Stimulated activated memory B cell treated with anti-CD40 and anti-IgM and Interleukin-4, amounts not matched to agents 10 μg/mL and 1 μg/mL and 100 μg/mL, for 72 hours (primary cell): ENCODE measurements at regions not wholly inside any gene's neighbourhood (a gene's known extent, or its start where the extent isn't known, plus 50 kb on each side); places are given as distances from the start of the nearest gene placed in this dataset.

Experiments
- ATAC-seq: fragments of 150-1000 bp; cut with Tn5 transposase; 2 replicates; pipeline ENCODE4 v1.10.0; 2021
- H3K27ac Mint-ChIP-seq: one replicate; pipeline ENCODE4 v1.8.0; 2022; ENCODE audit warnings: mild to moderate bottlenecking, mixed read lengths
- H3K27me3 Mint-ChIP-seq: one replicate; pipeline ENCODE4 v1.8.0; 2022; ENCODE audit warnings: mixed read lengths
- H3K36me3 Mint-ChIP-seq: one replicate; pipeline ENCODE4 v1.8.0; 2022; ENCODE audit warnings: mixed read lengths
- H3K4me1 Mint-ChIP-seq: one replicate; pipeline ENCODE4 v1.8.0; 2022; ENCODE audit warnings: mixed read lengths
- H3K4me3 Mint-ChIP-seq: one replicate; pipeline ENCODE4 v1.8.0; 2022; ENCODE audit warnings: mild to moderate bottlenecking, moderate library complexity, mixed read lengths
- H3K9me3 Mint-ChIP-seq: one replicate; pipeline ENCODE4 v1.8.0; 2022; ENCODE audit warnings: mixed read lengths

DNA sequence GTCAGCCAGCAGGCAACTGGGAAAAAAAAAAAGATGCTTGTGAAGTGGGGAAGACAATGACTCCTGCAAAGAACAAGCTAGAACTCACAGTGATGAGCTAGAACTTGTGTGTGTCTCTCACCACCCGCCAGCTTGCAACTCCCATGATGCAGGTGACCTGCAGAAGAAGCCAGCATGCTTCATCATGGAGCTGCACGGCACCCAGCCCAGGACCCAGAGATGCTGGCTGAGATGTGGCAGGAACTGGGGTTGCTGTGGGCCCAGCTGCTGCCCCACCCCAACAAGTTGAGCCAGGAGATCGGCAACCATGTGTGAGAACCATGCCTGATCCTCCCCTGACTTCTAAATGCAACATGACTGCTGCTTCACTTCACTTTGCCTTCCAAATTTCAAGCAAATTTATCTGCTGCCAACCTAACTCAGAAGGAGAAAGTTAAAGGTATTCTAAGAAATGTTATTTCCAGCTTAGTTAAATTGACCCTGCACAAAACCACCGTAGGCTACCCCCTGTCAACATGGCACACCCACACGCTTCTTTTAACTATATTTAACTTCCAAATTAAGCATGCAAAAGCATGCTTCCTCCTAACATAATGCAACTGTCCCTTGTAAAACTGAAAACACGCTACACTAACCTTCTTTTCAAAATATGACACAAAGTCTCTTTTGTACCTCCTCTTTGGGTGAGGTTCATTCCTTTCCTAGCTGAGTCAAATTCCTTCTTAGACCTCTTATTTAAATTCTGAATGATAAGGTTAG lies 166.0 kb upstream of the IGSF21 start:
- Mint-ChIP-seq H3K4me1 (no peaks in the 10 kb centered on the region), H3K9me3 (peaks cover 4% of the 10 kb centered on the region), H3K27me3 (peaks cover 16% of the 10 kb centered on the region), H3K36me3 (no peaks in the 10 kb centered on the region), H3K4me3 (no peak overlapping the region), H3K27ac (no peak overlapping the region)
- no peak for ATAC-seq

DNA sequence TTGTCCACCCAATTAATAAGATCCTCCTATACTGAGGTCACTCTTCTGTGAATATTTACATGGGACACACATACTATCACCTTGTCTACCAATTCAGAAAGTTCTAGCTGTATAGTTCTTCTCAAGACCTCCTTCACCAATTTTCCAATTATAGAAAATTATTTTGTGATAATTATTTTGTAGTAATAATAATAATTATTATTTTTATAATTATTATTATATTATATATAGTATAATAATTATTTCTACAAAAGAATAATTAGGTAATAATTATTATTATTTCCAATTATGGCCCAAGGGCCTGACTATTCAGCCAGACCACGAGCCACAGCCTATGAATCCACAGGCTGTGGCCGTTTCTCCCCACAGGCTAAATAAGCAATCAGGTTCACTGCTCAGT lies 164.1 kb upstream of the IGSF21 start:
- Mint-ChIP-seq H3K27me3 (peaks cover 27% of the 10 kb centered on the region), H3K4me3 (no peak overlapping the region), H3K36me3 (no peaks in the 10 kb centered on the region), H3K4me1 (no peaks in the 10 kb centered on the region), H3K9me3 (peaks cover 4% of the 10 kb centered on the region), H3K27ac (no peak overlapping the region)
- no peak for ATAC-seq

DNA sequence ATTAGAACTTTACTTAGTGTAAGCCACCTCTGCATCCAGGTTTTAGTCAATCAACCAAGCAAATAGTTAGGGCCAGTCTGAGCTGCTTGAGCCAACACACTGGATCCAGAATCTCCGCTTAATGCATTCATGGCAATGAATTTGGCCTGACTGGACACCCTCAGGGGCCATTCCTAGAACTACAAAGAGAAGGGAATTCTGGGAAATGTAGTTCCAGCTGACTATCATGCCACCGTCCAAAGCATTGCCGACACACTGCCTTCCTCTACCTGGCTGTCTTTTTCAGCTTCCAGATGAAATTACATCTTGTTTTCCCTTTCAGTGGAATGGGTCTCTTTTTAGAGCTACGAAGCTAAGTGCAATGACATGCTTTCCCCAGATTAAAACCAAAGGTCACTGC lies 163.0 kb upstream of the IGSF21 start:
- Mint-ChIP-seq H3K27me3 (peaks cover 35% of the 10 kb centered on the region), H3K4me1 (no peaks in the 10 kb centered on the region), H3K9me3 (peaks cover 4% of the 10 kb centered on the region), H3K4me3 (no peak overlapping the region), H3K27ac (no peak overlapping the region), H3K36me3 (no peaks in the 10 kb centered on the region)
- no peak for ATAC-seq

DNA sequence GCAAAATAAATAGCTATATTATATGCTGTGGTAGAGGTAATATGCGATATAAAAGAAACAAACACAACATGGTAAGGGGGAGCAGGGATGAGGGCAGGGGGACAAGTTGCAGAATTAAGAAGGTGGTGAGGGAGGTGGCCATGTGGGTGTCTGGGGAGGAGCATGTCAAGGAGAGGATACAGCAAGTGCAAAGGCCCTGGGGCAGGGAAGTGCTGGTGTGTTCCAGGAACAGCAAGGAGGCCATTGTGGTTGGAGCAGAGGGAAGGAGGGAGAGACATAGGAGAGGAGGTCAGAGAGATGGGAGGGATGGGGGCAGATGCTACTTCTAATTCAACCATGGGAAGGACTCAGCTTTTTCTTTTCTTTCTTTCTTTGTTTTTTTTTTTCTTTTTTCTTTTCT lies 161.2 kb upstream of the IGSF21 start:
- Mint-ChIP-seq H3K27me3 (peaks cover 49% of the 10 kb centered on the region), H3K4me3 (no peak overlapping the region), H3K36me3 (no peaks in the 10 kb centered on the region), H3K27ac (no peak overlapping the region), H3K9me3 (peaks cover 4% of the 10 kb centered on the region), H3K4me1 (no peaks in the 10 kb centered on the region)
- ATAC-seq, result no peak

DNA sequence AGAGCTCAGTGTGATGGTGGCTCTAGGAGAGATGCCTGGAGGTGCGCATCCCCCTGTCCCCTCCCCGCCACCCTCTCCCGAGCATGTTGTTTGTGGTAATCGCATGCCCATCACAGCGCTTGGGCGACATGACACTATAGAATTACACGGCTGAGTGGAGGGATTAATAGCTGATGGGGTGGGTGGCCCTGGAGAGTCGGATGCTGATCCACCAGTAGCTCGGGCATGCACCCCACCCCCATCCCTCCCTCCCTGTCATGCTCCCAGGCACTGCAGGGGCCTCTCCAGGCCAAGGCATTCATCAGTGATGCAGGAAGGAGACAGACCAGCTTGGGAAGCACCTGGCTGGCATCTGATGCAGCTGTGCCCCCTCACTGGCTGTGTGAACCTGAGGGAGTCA lies 159.0 kb upstream of the IGSF21 start:
- ATAC-seq, result no peak
- H3K9me3 Mint-ChIP-seq, result peaks cover 4% of the 10 kb centered on the region
- H3K27ac Mint-ChIP-seq, result no peak overlapping the region
- H3K4me1 Mint-ChIP-seq, result no peaks in the 10 kb centered on the region
- H3K27me3 Mint-ChIP-seq, result peaks cover 70% of the 10 kb centered on the region
- no peaks in the 10 kb centered on the region for H3K36me3 Mint-ChIP-seq
- H3K4me3 Mint-ChIP-seq, result no peak overlapping the region

DNA sequence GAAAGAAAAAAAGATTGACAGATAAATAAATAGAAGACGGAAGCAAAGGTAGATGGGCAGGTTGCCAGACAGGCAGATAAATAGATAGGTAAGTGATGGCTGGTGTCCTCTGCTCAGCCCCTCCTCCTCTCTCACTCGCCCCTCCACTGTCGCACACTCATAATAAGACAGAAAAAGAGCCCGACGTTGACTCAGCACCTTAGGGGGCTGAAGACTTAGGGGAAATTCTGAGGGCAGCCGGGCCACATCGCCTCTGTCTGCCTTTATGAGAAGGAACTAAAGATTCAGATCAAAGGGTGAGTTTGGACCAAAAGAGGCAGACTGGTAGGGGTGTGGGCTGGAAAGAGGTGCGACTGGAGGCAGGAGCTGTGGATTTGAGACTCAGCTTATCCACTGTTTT lies 158.1 kb upstream of the IGSF21 start:
- Mint-ChIP-seq H3K4me1 (no peaks in the 10 kb centered on the region), H3K4me3 (no peak overlapping the region), H3K27ac (no peak overlapping the region), H3K36me3 (no peaks in the 10 kb centered on the region), H3K9me3 (peaks cover 4% of the 10 kb centered on the region), H3K27me3 (peaks cover 74% of the 10 kb centered on the region)
- ATAC-seq, result no peak

DNA sequence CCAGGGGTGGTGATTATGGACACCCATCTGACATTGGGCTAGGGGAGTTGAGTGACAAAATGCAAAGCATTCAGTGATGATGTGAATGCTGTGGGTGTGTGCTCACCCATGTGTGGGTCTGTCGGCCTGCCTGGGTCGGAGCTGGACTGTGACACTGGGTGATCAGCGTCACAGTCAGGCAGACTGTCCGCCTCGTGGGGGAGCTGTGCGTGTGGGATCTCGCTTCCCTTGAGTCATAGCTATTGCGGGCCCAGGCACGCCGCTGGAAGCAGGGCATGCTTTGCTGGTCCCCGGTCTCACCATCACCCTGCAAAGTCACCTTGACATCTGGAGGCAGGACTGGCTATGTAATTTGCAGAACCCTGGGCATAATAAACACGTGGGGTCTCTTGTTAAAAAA lies 156.9 kb upstream of the IGSF21 start:
- Mint-ChIP-seq H3K27ac (no peak overlapping the region), H3K4me3 (no peak overlapping the region), H3K4me1 (no peaks in the 10 kb centered on the region), H3K36me3 (no peaks in the 10 kb centered on the region), H3K9me3 (peaks cover 4% of the 10 kb centered on the region), H3K27me3 (peaks cover 66% of the 10 kb centered on the region)
- ATAC-seq, result no peak

DNA sequence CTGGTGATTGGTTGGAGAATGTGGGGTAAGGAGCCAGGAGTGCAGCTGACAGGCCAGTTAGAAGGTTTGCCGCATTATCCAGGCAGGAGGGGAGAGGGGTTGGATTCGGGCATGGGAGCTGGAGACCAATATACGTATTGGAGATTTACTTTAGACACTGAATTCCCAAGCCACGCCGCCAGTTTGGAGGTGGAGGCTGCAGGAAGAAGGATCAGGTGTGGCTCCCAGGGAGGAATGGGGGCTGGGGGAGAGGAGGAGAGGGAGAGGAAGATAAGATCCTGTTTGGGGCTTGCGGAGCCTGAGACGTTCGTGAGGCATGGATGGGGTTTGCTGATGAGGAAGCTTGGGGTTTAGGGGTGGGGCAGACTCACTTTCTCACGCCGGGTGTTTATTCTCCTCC lies 155.1 kb upstream of the IGSF21 start:
- Mint-ChIP-seq H3K27me3 (peaks cover 49% of the 10 kb centered on the region), H3K27ac (no peak overlapping the region), H3K4me1 (no peaks in the 10 kb centered on the region), H3K36me3 (no peaks in the 10 kb centered on the region), H3K4me3 (no peak overlapping the region), H3K9me3 (no peaks in the 10 kb centered on the region)
- no peak for ATAC-seq

DNA sequence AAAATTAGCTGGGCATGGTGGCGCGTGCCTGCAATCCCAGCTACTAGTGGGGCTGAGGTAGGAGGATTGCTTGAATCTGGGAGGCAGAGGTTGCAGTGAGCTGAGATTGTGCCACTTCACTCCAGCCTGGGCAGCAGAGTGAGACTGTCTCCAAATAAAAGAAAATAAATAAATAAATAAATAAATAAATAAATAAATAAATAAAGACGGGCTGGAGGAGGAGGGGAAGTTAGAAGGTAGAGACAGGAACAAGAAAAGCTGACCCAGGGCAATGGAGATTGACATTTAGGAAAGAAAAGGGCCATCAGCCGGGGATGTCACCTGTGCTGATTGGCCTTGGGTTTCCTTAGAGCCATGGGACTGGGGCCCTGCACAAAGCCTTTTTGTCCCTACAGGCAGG lies 153.7 kb upstream of the IGSF21 start:
- no peak overlapping the region for H3K27ac Mint-ChIP-seq
- peaks cover 46% of the 10 kb centered on the region for H3K27me3 Mint-ChIP-seq
- H3K36me3 Mint-ChIP-seq, result no peaks in the 10 kb centered on the region
- H3K4me3 Mint-ChIP-seq, result no peak overlapping the region
- H3K4me1 Mint-ChIP-seq, result peaks cover 6% of the 10 kb centered on the region
- no peaks in the 10 kb centered on the region for H3K9me3 Mint-ChIP-seq
- no peak for ATAC-seq

DNA sequence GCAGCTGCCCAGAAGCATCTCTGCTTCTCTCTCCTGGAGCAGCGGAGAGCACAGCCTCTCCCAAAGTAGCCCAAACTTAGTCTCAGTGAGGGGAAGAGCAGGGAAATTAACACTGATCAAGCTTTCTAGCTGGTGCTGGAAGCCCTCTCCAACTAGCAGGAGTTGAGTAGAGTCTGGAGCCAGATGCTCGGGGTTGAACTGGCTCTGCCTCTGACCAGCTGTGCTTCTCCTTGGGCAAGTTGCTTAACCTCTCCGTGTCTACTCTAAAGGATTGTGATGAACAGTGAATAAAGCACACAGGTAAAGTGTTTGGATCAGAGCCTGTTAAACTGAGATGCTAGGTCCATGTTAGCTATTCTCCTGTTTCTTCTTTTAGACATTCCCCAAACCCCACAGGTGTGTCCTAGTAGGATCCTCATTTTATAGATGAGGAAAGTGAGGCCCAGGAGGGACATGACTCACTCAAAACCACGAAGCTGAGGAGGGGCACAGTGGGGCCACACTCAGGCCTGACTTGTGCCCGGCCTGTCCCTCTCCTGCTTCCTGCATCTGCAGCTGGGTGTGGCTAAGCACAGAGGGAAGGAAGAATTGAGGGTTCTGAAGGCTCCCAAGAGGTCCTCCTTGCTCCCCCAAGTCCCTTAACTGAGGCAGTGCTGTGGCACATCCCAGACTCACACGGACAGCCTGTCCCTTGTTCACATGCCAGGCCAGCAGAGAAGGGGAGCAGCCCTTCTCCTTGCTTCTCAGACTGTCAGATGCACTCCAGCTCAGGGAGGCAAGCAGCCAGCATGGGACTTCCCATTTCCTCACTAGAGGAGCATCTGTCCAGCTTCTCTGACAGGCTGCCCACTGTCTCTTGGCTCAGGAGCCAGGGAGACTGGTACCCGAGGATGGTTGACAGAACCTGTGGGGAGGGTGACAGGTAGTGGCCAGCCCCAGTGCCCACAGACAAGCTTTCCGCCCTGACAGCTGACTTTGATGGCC lies 152.0 kb upstream of the IGSF21 start:
- peaks cover 9% of the 10 kb centered on the region for H3K4me1 Mint-ChIP-seq
- no peak for ATAC-seq

DNA sequence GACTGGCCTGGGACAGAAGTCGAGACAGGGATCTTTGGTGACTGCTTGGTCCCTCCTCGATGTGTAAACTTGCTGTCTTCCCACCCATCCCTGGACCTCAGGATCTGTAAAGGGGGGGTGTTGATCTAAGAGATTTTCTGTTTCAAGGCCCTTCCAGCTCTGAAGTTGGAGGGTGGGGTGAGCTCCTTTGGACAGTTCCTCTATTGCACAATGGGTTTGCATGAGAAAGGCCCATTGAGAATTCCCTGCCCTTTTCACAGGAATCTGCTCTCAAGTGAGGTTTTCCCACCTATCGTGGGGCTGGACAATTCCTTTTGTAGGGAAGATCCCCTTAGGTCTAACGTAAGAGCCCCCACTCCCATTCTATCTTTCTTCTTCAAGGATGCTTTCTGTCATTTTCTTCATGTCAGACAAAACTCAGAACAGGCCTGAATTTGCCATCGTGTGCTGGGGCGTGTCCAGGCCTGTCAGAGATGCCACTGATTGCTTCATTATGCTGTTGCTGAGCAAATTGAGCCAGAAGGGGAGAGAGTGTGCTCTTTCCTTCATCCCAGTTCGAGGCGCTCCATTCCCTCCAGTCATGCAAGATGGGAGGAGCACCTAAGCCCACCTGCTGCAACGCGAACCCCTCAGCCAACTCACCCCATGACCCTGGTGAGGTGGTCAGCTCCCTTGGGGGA lies 149.9 kb upstream of the IGSF21 start:
- Mint-ChIP-seq H3K9me3 (no peaks in the 10 kb centered on the region), H3K27ac (no peak overlapping the region), H3K4me1 (peaks cover 9% of the 10 kb centered on the region), H3K27me3 (peaks cover 21% of the 10 kb centered on the region), H3K36me3 (no peaks in the 10 kb centered on the region), H3K4me3 (no peak overlapping the region)
- ATAC-seq, result no peak

More for the DNA sequence above, 152.0 kb upstream of the IGSF21 start:
- no peaks in the 10 kb centered on the region for H3K9me3 Mint-ChIP-seq
- peaks cover 29% of the 10 kb centered on the region for H3K27me3 Mint-ChIP-seq
- no peaks in the 10 kb centered on the region for H3K36me3 Mint-ChIP-seq
- H3K4me3 Mint-ChIP-seq, result no peak overlapping the region
- H3K27ac Mint-ChIP-seq, result no peak overlapping the region

DNA sequence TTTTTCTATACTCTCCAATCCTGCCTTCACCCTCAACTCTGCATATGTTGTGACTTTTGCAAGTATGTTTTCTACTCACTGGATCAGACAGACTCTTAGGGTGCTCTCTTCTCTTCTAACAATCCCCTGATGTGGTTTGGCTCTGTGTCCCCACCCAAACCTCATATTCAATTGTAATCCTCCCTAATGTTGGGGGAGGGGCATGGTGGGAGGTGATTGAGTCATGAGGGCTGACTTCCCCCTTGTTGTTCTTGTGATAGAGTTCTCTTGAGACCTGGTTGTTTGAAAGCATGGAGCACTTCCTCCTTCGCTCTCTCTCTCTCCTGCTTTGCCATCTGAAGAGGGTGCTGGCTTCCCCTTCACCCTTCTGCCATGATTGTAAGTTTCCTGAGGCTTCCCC lies 148.9 kb upstream of the IGSF21 start:
- peaks cover 9% of the 10 kb centered on the region for H3K4me1 Mint-ChIP-seq

DNA sequence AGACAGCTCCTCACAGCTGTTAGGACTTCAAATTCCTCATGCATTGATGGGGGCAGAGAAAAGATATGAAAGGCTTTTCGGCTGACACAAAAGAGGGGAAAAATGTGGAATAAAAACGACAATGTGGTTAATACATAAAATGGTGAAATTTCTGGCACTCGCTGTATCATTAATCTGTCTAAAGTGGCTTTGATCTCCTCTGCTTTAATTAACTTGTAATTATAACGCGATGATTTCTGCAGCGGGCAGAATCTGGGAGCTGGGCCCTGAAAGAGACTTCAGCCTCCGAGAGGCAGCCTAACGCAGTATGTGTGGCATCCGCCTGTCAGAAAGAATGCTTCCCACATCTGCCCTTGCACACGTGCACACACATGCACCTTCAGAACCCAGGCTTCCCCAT lies 144.1 kb upstream of the IGSF21 start:
- H3K27ac Mint-ChIP-seq, result no peak overlapping the region
- ATAC-seq, result no peak
- H3K4me1 Mint-ChIP-seq, result peaks cover 7% of the 10 kb centered on the region
- no peak overlapping the region for H3K4me3 Mint-ChIP-seq
- H3K9me3 Mint-ChIP-seq, result no peaks in the 10 kb centered on the region
- H3K27me3 Mint-ChIP-seq, result peaks cover 9% of the 10 kb centered on the region
- H3K36me3 Mint-ChIP-seq, result no peaks in the 10 kb centered on the region

More for the DNA sequence above, 148.9 kb upstream of the IGSF21 start:
- H3K9me3 Mint-ChIP-seq, result no peaks in the 10 kb centered on the region
- H3K27ac Mint-ChIP-seq, result no peak overlapping the region
- peaks cover 11% of the 10 kb centered on the region for H3K27me3 Mint-ChIP-seq
- H3K36me3 Mint-ChIP-seq, result no peaks in the 10 kb centered on the region
- ATAC-seq, result no peak
- no peak overlapping the region for H3K4me3 Mint-ChIP-seq

DNA sequence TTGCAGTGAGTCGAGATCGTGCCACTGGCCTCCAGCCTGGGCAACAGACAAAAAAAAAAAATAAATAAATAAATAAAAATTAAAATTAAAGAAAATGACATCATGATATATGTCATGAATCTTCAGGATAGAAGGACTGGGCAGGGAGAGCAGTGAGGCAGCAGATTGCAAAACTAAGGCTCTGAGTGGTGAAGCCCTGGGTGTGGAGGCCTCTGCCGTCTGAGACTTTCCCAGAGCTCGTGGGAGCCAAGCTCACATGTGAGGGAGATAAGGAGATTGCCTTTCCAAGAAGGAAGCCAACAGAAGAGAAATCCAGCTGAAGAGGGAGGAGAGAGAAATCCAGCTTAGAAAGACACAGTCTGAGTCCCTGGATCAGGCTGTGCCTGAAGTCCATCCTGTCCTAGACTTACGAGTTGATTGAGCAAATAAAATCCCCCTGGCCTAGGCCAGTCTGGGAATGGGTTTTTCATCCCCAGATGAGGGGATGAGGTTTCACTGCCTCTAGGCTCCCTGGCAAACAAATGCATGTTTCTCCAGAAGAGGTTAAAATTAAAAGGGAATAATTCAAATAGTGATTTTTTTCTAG lies 142.0 kb upstream of the IGSF21 start:
- ATAC-seq, result no peak
- no peak overlapping the region for H3K27ac Mint-ChIP-seq
- peaks cover 9% of the 10 kb centered on the region for H3K27me3 Mint-ChIP-seq

DNA sequence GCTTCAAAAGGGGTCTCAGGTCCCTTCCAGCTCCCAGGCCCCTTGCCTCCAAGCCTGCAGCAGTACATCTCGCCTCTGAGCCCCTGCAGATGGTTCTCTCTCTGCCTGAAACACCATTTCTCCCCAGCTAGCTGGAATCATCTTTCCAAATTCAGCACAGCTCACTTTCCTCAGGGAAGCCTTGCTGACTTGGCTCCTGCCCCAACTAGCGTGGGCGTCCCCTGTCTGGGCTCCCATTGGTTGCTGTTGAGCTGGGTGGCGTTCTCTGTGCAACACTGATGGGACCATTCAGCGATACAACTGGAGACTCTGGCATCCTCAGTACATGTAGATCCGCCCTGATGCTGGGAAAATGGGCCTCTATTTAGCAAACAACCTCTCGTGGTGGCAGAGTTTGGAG lies 141.3 kb upstream of the IGSF21 start:
- no peaks in the 10 kb centered on the region for H3K9me3 Mint-ChIP-seq

More for the DNA sequence above, 142.0 kb upstream of the IGSF21 start:
- Mint-ChIP-seq H3K36me3 (no peaks in the 10 kb centered on the region), H3K4me3 (no peak overlapping the region), H3K9me3 (no peaks in the 10 kb centered on the region), H3K4me1 (peaks cover 7% of the 10 kb centered on the region)

More for the DNA sequence above, 141.3 kb upstream of the IGSF21 start:
- Mint-ChIP-seq H3K27ac (no peak overlapping the region), H3K4me1 (peaks cover 14% of the 10 kb centered on the region), H3K36me3 (no peaks in the 10 kb centered on the region), H3K4me3 (no peak overlapping the region), H3K27me3 (peaks cover 7% of the 10 kb centered on the region)
- no peak for ATAC-seq
